ENCODE measurements at regions not wholly inside any gene's neighbourhood (a gene's known extent, or its start where the extent isn't known, plus 50 kb on each side); places are given as distances from the start of the nearest gene placed in this dataset.

DNA sequence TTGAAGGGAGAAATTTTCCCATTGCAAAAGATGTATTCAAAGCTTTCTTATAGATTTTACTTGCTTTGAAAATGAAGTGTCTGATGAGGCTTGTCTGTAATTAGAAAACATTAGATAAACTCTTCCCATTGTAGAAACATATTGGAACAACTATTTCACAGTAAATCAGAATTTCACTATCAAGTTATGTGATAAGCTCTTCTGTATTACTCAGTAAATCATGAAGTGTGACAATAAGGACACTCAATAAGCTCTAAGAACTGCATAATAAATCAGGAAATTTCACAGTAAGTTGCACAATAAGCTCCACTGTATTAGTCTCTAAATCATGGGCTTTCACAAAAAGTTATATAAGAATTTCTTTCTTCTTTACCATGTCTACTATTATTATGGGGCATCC lies 1546.6 kb downstream of the SLITRK5 start:
- DNase-seq (no peak), ATAC-seq (no peak)
- H3K9ac ChIP-seq (ENCODE audit: low read length) = no peak overlapping the region
- CTCF ChIA-PET = no interaction called here
- no TSS peak for BruUV-seq (replicated peaks)
- no peaks in the 10 kb centered on the region for H3F3A ChIP-seq (ENCODE audit: low read length, unreplicated experiment)
- TF ChIP-seq EZH2phosphoT487 (IDR thresholded peaks at IDR 0.05; ENCODE audit: borderline replicate concordance, low read length) = no peak
- TF ChIP-seq, protein P1, sequence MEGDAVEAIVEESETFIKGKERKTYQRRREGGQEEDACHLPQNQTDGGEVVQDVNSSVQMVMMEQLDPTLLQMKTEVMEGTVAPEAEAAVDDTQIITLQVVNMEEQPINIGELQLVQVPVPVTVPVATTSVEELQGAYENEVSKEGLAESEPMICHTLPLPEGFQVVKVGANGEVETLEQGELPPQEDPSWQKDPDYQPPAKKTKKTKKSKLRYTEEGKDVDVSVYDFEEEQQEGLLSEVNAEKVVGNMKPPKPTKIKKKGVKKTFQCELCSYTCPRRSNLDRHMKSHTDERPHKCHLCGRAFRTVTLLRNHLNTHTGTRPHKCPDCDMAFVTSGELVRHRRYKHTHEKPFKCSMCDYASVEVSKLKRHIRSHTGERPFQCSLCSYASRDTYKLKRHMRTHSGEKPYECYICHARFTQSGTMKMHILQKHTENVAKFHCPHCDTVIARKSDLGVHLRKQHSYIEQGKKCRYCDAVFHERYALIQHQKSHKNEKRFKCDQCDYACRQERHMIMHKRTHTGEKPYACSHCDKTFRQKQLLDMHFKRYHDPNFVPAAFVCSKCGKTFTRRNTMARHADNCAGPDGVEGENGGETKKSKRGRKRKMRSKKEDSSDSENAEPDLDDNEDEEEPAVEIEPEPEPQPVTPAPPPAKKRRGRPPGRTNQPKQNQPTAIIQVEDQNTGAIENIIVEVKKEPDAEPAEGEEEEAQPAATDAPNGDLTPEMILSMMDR (conservative IDR thresholded peaks at IDR 0.05; ENCODE audit: low read depth, low read length) = no peak
- no peak for TF ChIP-seq EZH2 (IDR thresholded peaks at IDR 0.05; ENCODE audit: low read length, unreplicated experiment)
- 0 out of 2 replicates have a peak, but pooled peaks cover 10% of the 10 kb centered on the region for H3K9me3 ChIP-seq (ENCODE audit: low read length)
- H3K27ac ChIP-seq (ENCODE audit: low read length) = no peak overlapping the region
- H3K9me2 ChIP-seq (replicated peaks; ENCODE audit: low read length) = no peaks in the 10 kb centered on the region
- intact Hi-C loops (cut with micrococcal nuclease) = no loop called here
- H3K4me2 ChIP-seq (ENCODE audit: low read length) = no peak overlapping the region
- H3K4me1 ChIP-seq (ENCODE audit: insufficient read depth, low read length) = no peaks in the 10 kb centered on the region
- H3K79me2 ChIP-seq (ENCODE audit: low read length) = no peaks in the 10 kb centered on the region
- no peak overlapping the region for H2AFZ ChIP-seq (ENCODE audit: low read length)
- H4K20me1 ChIP-seq (ENCODE audit: low read length) = no peaks in the 10 kb centered on the region
- H3K27me3 ChIP-seq (ENCODE audit: low read length) = no peaks in the 10 kb centered on the region
- POLR2A ChIA-PET (ENCODE audit: unreplicated experiment) = no interaction called here
- H3K36me3 ChIP-seq (ENCODE audit: low read depth, low read length) = peaks cover 3% of the 10 kb centered on the region; the same call in 1 of the 2 replicates
- H3K4me3 ChIP-seq (ENCODE audit: low read length) = no peak overlapping the region

- H3K4me1 ChIP-seq (ENCODE audit: insufficient read depth, low read length) = peaks cover 8% of the 10 kb centered on the region
- intact Hi-C loops (cut with micrococcal nuclease) = no loop called here
- 0 out of 2 replicates have a peak, but pooled peaks cover 10% of the 10 kb centered on the region for H3K9me3 ChIP-seq (ENCODE audit: low read length)
- H3K4me3 ChIP-seq (ENCODE audit: low read length) = no peak overlapping the region
- H3K9me2 ChIP-seq (replicated peaks; ENCODE audit: low read length) = no peaks in the 10 kb centered on the region
- H3K36me3 ChIP-seq (ENCODE audit: low read depth, low read length) = peaks cover 3% of the 10 kb centered on the region; the same call in 1 of the 2 replicates
- POLR2A ChIA-PET (ENCODE audit: unreplicated experiment) = no interaction called here
- no peak for TF ChIP-seq EZH2 (IDR thresholded peaks at IDR 0.05; ENCODE audit: low read length, unreplicated experiment)
- no peak for DNase-seq
- H3K27me3 ChIP-seq (ENCODE audit: low read length) = no peaks in the 10 kb centered on the region
- H3K27ac ChIP-seq (ENCODE audit: low read length) = no peak overlapping the region
- no peak for ATAC-seq
- H3K9ac ChIP-seq (ENCODE audit: low read length) = no peak overlapping the region
- no TSS peak for BruUV-seq (replicated peaks)
- CTCF ChIA-PET = no interaction called here
- H3K79me2 ChIP-seq (ENCODE audit: low read length) = no peaks in the 10 kb centered on the region
- H4K20me1 ChIP-seq (ENCODE audit: low read length) = no peaks in the 10 kb centered on the region
- no peaks in the 10 kb centered on the region for H3F3A ChIP-seq (ENCODE audit: low read length, unreplicated experiment)
- no peak overlapping the region for H3K4me2 ChIP-seq (ENCODE audit: low read length)
- no peak overlapping the region for H2AFZ ChIP-seq (ENCODE audit: low read length)
Observed at GRCh38 chr13:89221557-89222158, 1550.5 kb downstream of the SLITRK5 start.

DNA sequence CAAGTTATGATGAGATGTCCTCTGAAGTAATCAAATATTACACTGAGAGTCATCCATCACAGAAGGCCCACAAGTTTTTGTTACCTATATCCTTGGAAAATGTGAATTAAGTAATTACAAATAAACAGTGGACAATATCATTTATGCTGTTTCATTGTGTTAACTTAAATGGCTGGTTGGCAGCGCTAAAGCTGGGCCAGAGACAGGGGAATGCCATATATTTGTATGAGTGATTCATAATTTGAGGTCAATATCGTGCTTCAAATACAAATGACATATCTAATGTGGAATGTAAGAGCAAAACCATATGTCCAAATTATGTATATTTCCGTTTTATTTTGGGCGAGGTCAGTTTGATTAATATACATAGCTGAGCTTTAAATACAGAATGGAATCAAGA lies 1556.2 kb downstream of the SLITRK5 start:
- DNase-seq (peak; percentile 73), ATAC-seq (peak; percentile 88)
- Histone ChIP-seq H4K20me1 (ENCODE audit: low read length) (no peaks in the 10 kb centered on the region), H3K9ac (ENCODE audit: low read length) (no peak overlapping the region), H3K9me2 (replicated peaks; ENCODE audit: low read length) (no peaks in the 10 kb centered on the region), H3K79me2 (ENCODE audit: low read length) (no peaks in the 10 kb centered on the region), H3K4me1 (ENCODE audit: insufficient read depth, low read length) (peaks cover 16% of the 10 kb centered on the region), H3K27me3 (ENCODE audit: low read length) (no peaks in the 10 kb centered on the region), H3K27ac (ENCODE audit: low read length) (peak overlapping the region; percentile 70), H3K9me3 (ENCODE audit: low read length) (no peaks in the 10 kb centered on the region), H3F3A (ENCODE audit: low read length, unreplicated experiment) (no peaks in the 10 kb centered on the region), H3K36me3 (ENCODE audit: low read depth, low read length) (no peaks in the 10 kb centered on the region), H2AFZ (ENCODE audit: low read length) (0 out of 2 replicates have a peak overlapping the region, but pooled peaks have one; percentile 12), H3K4me2 (ENCODE audit: low read length) (peak overlapping the region; percentile 31), H3K4me3 (ENCODE audit: low read length) (no peak overlapping the region)
- no peak for TF ChIP-seq EZH2 (IDR thresholded peaks at IDR 0.05; ENCODE audit: low read length, unreplicated experiment)
- ChIA-PET POLR2A (ENCODE audit: unreplicated experiment) (interaction anchor here (0.6 kb wide), 1 partner anchor 1607 kb away, joined by 3 read pairs; no protein-coding TSS in a partner anchor), CTCF (no interaction called here)
- intact Hi-C loops (cut with micrococcal nuclease) = no loop called here
- BruUV-seq (replicated peaks) = no TSS peak

GRCh38 chr13:89238496-89238895 lies 1567.3 kb downstream of the SLITRK5 start:
- Histone ChIP-seq H3K27me3 (ENCODE audit: low read length) (no peaks in the 10 kb centered on the region), H4K20me1 (ENCODE audit: low read length) (no peaks in the 10 kb centered on the region), H3K9me3 (ENCODE audit: low read length) (no peaks in the 10 kb centered on the region), H3F3A (ENCODE audit: low read length, unreplicated experiment) (no peaks in the 10 kb centered on the region), H3K79me2 (ENCODE audit: low read length) (no peaks in the 10 kb centered on the region), H3K4me1 (ENCODE audit: insufficient read depth, low read length) (no peaks in the 10 kb centered on the region), H3K4me3 (ENCODE audit: low read length) (no peak overlapping the region), H3K27ac (ENCODE audit: low read length) (no peak overlapping the region), H3K9ac (ENCODE audit: low read length) (no peak overlapping the region), H3K4me2 (ENCODE audit: low read length) (no peak overlapping the region), H3K36me3 (ENCODE audit: low read depth, low read length) (no peaks in the 10 kb centered on the region), H3K9me2 (replicated peaks; ENCODE audit: low read length) (no peaks in the 10 kb centered on the region), H2AFZ (ENCODE audit: low read length) (no peak overlapping the region)
- POLR2A ChIA-PET (ENCODE audit: unreplicated experiment) = no interaction called here
- intact Hi-C loops (cut with micrococcal nuclease) = no loop called here
- ATAC-seq = no peak
- TF ChIP-seq, protein P1 (conservative IDR thresholded peaks at IDR 0.05; ENCODE audit: low read depth, low read length) = no peak
- TF ChIP-seq EZH2phosphoT487 (IDR thresholded peaks at IDR 0.05; ENCODE audit: borderline replicate concordance, low read length) = no peak
- no peak for TF ChIP-seq EZH2 (IDR thresholded peaks at IDR 0.05; ENCODE audit: low read length, unreplicated experiment)
- CTCF ChIA-PET = no interaction called here
- DNase-seq = no peak
- BruUV-seq (replicated peaks) = no TSS peak
